H1 (cell line): ENCODE measurements at regions not wholly inside any gene's neighbourhood (a gene's known extent, or its start where the extent isn't known, plus 50 kb on each side); places are given as distances from the start of the nearest gene placed in this dataset.

ENCODE experiments used
- ASH2L ChIP-seq: fragments of 200-600, 300-600 bp; sonication (generic); IDR thresholded peaks from one replicate; pipeline ENCODE4 v1.7.1; 2017; ENCODE audit warnings: low read length
- CREB1 ChIP-seq: IDR thresholded peaks from 2 replicates; pipeline ENCODE4 v1.6.1; 2012; ENCODE audit warnings: inconsistent platforms
- EGR1 ChIP-seq: IDR thresholded peaks from 2 replicates; pipeline ENCODE4 v1.6.1; 2011; ENCODE audit warnings: low read depth, low read length, borderline replicate concordance
- SAP30 ChIP-seq: fragments of 300-600 bp; sonication (generic); IDR thresholded peaks from 2 replicates; pipeline ENCODE4 v1.7.1; 2012; ENCODE audit warnings: low read length, moderate library complexity, mild to moderate bottlenecking, inconsistent platforms; ENCODE audit not compliant: insufficient read depth, insufficient replicate concordance
- TF ChIP-seq, protein P1 (sequence below): IDR thresholded peaks from 2 replicates; pipeline ENCODE4 v1.6.1; 2011; ENCODE audit warnings: low read depth, mild to moderate bottlenecking, low read length; ENCODE audit not compliant: insufficient read depth

DNA sequence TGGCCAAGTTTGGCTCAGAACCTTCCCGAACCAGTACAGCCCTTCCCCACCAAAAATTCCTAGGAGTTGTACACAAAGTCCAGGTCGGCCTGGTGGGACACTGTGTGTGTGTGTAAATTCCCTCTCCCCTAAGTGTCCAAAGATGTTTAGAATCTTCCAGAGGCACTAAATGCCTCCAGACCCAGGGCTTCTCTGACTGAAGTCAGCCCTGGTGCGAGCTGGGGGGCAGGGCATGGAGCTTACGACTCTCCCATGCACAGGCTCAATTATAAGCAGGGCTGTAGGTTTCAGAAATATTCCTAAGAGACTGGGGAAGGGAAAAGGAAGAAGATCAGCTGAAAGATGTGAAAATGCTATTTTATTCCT lies 106.9 kb upstream of the ATF7IP start (continued):
- TF ChIP-seq EGR1 (no peak), ASH2L (no peak), SAP30 (no peak), CREB1 (no peak)
- TF ChIP-seq, protein P1, sequence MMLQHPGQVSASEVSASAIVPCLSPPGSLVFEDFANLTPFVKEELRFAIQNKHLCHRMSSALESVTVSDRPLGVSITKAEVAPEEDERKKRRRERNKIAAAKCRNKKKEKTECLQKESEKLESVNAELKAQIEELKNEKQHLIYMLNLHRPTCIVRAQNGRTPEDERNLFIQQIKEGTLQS, result no peak
